NCI-H1092 treated with DMSO at 0.1 percent for 48 hours (cell line): ENCODE measurements at regions not wholly inside any gene's neighbourhood (a gene's known extent, or its start where the extent isn't known, plus 50 kb on each side); places are given as distances from the start of the nearest gene placed in this dataset.

Experiments
- DNase-seq: peaks from one replicate; lab custom pipeline; 2025; lab: John Stamatoyannopoulos, UW

DNA sequence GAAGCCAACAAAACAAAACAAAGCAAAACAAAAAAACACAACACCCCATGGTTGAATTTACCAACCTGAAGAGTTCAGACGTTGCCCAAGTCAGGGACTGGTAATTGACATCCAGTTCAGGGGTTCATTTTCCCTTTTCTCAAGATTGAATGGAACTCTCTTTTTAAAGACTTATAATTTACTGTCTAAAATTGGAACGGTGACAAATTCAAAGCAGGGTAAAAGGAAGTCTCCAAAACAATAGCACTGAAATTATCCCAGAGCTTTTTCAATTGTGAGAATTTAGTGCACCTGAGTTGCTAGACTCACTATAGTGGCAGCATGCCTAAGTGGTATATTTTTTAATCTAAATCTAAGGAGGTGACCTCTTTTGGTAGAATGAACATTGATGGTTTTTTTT is 90.9 kb upstream of the PREP start:
- DNase-seq: no peak

- DNase-seq: no peak
Observed at GRCh38 chr6:105492706-105493673, 90.1 kb upstream of the PREP start.

- DNase-seq: no peak
Observed at GRCh38 chr6:105489216-105489530, 86.3 kb upstream of the PREP start.

DNA sequence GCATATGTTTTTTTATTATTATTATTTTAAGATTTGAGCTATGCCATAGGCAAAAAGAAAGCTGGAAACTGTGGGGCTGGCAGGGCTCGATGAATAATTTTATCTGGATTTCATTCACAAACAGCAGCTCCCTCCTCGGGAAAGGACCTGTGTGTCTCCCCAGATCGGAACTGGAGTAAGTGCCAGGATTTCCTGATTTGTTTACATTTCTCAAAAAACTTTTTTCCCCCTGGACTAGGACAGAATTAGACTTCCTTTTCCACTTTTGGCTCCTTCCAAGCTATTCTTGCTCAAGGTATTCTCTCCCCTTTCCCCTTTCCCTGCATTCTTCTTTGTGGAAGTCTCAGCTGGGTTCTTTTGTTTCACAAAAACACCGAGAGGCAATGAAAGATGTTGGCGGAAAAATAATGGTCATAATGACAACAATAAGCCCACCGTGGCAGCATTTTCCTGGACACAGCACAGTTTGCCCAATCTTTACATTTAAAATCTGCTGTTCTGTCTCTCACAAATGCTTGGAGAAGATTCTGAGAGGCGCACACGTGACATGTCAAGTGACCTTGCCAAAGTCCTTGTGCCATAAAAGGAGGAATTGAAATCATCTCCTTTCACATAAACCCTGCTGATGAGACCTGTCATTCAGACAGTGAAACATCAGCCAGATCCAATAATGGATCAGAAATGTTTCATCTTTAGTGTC is 85.8 kb upstream of the PREP start:
- no peak for DNase-seq

- DNase-seq: no peak
Observed at GRCh38 chr6:105487040-105487790, 84.3 kb upstream of the PREP start.

- peak; percentile 4 for DNase-seq
Observed at GRCh38 chr6:105485456-105485855, 82.6 kb upstream of the PREP start.

- DNase-seq: peak; percentile 29
Observed at GRCh38 chr6:105484238-105485161, 81.6 kb upstream of the PREP start.

DNA sequence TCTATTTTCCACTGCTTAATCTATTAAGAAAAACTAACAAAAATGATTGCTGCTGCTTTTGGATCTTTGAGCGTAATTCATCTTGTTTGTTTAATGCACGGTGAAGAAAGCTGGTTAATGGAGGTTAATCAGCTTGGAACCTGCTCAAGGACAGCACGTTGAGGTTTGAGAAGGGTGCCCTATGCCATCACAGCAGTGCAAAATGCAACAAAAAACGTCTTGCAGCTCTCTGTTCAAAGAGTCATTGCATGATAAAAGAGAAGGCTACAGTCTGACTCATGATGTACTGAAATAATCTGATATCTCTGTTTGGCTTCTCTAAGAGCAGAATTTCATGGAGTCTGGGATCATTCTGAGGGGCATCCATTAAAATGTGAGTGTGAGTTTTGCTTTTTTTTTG is 80.6 kb upstream of the PREP start:
- DNase-seq: no peak

DNA sequence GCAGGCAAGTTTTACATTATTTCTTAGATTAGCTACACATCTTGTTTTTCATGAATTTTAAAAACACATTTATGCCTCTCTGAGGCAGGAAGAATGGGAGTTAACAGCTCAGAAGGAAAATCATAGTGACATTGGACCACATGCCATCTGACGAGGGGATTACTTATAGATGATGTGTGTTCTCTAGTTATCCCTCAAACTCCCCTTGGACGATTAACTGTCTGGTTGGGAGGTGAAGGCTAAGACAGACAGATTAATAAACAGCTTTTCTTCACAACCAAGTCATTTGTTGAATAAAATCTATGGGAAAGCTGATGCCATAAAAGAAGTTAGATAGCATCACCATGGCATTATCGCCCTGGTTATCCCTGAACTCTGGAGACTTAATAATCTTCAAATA is 80.0 kb upstream of the PREP start:
- no peak for DNase-seq

- DNase-seq: no peak
Observed at GRCh38 chr6:105482227-105482844, 79.5 kb upstream of the PREP start.

DNA sequence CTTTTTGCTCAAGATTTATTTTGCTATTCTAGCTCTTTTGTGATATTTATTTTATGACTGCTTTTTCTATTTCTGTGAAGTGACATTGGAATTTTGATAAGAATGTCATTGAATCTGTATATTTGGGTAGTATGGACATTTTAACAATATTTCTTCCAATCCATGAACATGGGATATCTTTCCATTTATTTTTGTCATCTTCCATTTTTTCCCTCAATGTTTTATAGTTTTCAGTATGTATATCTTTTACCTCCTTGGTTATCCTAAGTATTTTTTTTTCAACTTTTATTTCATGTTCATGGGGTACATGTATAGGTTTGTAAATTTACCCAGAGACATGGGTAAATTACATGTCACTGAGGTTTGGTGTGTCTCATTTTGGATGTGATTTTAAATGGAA is 74.1 kb upstream of the PREP start:
- DNase-seq: no peak

- no peak for DNase-seq
Observed at GRCh38 chr6:105474234-105474633, 71.4 kb upstream of the PREP start.

DNA sequence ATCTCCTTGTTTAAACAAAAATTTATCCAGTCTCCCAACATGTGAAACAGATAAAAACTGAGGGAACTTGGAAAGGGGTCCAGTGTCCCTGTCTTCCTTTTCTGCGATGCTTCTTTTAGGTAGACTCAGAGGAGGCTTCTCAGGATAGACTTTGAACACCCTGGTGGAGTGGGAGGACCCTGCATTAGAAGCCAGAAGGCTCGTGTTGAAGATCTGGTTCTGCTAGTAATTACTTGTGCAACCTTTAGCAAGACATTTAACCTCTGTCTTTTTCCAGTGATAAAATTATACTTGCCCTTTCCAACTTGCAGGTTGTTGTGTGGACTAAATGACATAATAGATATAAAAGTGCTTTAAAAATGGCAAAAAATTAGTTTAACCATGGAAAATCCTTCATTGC is 67.1 kb upstream of the PREP start:
- no peak for DNase-seq

GRCh38 chr6:105468850-105469249 is 66.0 kb upstream of the PREP start:
- no peak for DNase-seq

- DNase-seq: no peak
Observed at GRCh38 chr6:105460860-105461259, 58.0 kb upstream of the PREP start.

GRCh38 chr6:105459864-105460263 is 57.0 kb upstream of the PREP start:
- DNase-seq: no peak

DNA sequence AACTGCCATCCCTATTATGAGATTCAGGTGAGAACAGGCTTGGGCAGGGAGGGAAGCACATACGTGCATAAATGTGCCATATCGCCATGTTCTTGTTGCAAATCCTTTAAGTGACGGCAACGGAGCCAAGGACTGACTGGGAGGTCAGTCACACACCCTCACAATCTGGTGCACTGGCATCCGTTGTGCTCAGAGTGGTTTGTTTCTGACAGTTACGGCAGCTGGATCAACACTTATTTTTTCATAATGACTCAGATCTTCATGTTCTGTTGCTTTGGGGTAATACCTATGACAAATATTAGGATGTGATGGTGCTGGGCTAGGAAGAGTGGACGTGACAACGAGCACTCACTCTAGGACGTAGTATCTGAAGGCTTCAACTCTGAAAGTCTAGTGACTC is 56.2 kb upstream of the PREP start:
- DNase-seq: no peak

GRCh38 chr6:105458551-105458950 is 55.7 kb upstream of the PREP start:
- no peak for DNase-seq

- DNase-seq: no peak
Observed at GRCh38 chr6:105458084-105458483, 55.2 kb upstream of the PREP start.

DNA sequence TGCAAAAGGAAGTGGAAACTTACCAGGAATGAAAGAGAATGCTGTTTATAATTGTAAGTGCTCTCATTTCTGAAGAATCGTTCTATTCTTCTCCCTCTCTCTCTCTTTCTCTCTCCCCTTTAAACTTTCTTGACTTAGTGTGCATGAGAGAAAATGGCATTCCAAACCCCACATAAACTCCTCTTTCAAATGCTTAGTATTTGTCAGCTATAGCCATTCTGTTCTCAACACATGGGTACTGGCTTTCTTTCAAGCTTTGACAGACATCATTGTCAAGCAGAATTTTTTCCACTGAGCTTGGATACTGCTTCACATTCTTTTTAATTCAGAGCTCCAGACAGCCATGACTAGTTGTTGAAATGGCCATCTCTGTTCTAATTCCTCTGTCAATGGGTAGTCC is 51.1 kb upstream of the PREP start:
- DNase-seq: no peak
